LNCAP (cell line): ENCODE measurements at regions not wholly inside any gene's neighbourhood (a gene's known extent, or its start where the extent isn't known, plus 50 kb on each side); places are given as distances from the start of the nearest gene placed in this dataset.

Source experiments
- CTCF ChIP-seq: fragments of 450-650 bp; IDR thresholded peaks from 2 replicates; pipeline ENCODE4 v1.5.1; 2017; ENCODE audit warnings: mild to moderate bottlenecking

DNA sequence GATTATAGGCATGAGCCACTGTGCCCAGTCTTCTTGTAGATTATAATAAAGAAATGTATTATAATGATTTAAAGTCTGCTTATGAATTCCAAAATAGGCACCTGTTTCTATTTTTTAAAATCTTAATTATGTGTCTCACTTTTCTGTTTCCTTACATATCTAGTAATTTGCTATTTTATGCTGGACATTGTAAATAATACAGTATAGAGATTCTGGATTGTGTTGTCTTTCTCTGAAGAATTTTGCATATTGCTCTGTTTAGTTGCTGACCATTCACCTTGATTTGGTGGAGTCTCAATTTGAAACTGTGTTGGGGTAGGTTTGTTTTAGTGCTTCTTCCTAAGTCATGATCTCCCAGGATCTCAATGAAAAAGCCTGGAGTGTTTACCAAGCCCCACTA, 102.8 kb downstream of the C9orf50 start:
- TF ChIP-seq CTCF: no peak

GRCh38 chr9:129517006-129517405, 103.9 kb downstream of the C9orf50 start:
- TF ChIP-seq CTCF: no peak

DNA sequence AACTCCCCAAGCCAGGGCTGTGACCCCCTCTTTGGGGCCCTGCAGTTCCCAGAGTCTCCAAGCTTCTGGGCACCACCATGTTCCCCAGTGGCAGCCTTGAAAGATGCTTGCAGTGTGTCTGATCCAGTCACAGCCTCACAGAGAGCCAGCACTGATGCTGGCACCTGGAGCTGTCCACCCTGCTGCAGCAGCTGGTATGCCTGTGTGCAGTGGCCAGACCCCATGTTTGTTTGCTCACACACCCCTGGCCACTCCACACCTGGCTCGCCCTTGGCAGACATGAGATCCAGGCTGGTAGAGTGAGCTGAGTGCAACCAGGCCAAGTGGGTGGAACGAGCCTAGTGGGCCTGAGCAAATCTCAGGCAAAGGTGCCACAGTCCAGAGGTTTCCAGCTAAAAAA, 106.0 kb downstream of the C9orf50 start:
- TF ChIP-seq CTCF: no peak

- TF ChIP-seq CTCF: no peak
These were observed 106.4 kb downstream of the C9orf50 start for GRCh38 chr9:129514497-129514867.

GRCh38 chr9:129513856-129514496, 106.9 kb downstream of the C9orf50 start:
- TF ChIP-seq CTCF: no peak

DNA sequence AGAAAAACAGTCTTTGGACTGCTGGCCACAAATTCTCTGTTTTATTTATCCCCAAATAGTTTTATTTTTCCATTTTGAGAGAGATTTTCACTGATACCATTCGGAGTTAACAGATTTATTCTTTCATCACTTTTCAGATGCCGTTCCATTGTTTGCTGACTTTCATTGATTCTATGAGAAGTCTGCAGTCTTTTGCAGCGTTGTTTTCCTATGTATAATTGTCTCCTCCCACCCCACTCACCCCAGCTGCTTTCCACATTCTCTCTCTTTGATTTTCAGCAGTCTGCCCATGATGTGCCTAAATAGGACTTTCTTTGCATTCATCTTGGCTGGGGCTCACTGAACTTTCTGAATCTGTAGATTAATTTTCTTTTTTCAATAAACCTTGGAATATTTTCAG, 107.6 kb downstream of the C9orf50 start:
- no peak for TF ChIP-seq CTCF

DNA sequence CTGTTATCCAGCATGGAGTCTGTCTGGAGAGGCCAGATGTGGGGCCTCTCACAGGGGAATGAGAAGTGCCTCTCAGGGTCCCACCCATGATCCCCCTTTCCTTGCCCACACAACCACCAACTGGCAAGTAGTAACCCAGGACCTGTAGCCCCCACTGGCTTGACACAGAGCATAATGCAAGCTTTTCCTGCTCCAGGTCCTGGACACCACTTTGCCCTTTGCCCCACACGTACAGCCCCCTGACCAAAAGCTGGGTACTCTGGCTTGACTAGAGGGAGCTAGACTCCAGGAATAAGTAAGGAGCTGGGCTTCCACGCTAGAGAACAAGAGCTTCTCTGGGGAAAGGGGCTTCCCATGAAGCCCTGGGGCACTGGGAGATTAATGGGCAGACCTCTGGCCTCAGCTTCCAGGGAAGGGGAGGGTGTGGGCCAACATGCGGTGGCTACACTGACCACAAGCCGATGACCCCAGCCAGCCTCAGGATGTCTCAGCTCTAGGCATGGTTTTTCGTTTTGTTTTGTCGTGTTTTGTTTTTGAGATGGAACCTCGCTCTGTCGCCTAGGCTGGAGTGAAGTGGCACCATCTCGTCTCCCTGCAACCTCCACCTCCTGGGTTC, 109.5 kb downstream of the C9orf50 start:
- no peak for TF ChIP-seq CTCF

DNA sequence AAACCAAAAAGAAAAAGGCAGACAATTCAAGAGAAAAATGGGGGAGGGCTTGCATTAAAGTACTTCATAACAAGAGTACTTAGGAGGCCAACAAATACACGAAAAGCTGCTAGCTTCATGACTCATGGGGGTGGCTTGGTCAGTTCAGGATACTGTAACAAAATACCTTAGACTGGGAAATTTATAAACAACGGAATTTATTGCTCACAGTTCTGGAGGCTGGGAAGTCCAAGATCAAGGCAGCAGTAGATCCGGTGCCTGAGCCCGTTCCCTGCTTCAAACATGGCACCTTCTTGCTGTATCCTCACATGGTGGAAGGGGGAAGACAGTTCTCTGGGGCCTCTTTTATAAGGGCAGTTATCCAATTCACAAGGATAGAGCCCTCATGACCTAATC, 111.4 kb downstream of the C9orf50 start:
- TF ChIP-seq CTCF: no peak
